ENCODE measurements at regions not wholly inside any gene's neighbourhood (a gene's known extent, or its start where the extent isn't known, plus 50 kb on each side); places are given as distances from the start of the nearest gene placed in this dataset.
"Not testable (repeated sequence)": the region's sequence is repeated elsewhere in the genome, so short reads cannot be mapped to it uniquely, and the experiment has no call there.

- DNase-seq, result no peak
Measured at GRCh38 chr13:88436974-88437373, 765.8 kb downstream of the SLITRK5 start.

GRCh38 chr13:88450515-88450914 lies 779.3 kb downstream of the SLITRK5 start:
- no peak for DNase-seq

- no peak for DNase-seq
Measured at GRCh38 chr13:88456151-88456550, 785.0 kb downstream of the SLITRK5 start.

- DNase-seq, result no peak
Measured at GRCh38 chr13:88459331-88459730, 788.2 kb downstream of the SLITRK5 start.

GRCh38 chr13:88461272-88462009 lies 790.3 kb downstream of the SLITRK5 start:
- no peak for DNase-seq

- no peak for DNase-seq
Measured at GRCh38 chr13:88464851-88465250, 793.7 kb downstream of the SLITRK5 start.

GRCh38 chr13:88472316-88472715 lies 801.1 kb downstream of the SLITRK5 start:
- DNase-seq, result no peak

GRCh38 chr13:88483202-88483601 lies 812.0 kb downstream of the SLITRK5 start:
- no peak for DNase-seq

- DNase-seq, result no peak
Measured at GRCh38 chr13:88507909-88508308, 836.7 kb downstream of the SLITRK5 start.

GRCh38 chr13:88512993-88513392 lies 841.8 kb downstream of the SLITRK5 start:
- not testable (repeated sequence) for DNase-seq

GRCh38 chr13:88526186-88526852 lies 855.1 kb downstream of the SLITRK5 start:
- no peak for DNase-seq

GRCh38 chr13:88526853-88527215 lies 855.7 kb downstream of the SLITRK5 start:
- no peak for DNase-seq

- no peak for DNase-seq
Measured at GRCh38 chr13:88541994-88542393, 870.8 kb downstream of the SLITRK5 start.

GRCh38 chr13:88544836-88545235 lies 873.7 kb downstream of the SLITRK5 start:
- no peak for DNase-seq

- no peak for DNase-seq
Measured at GRCh38 chr13:88552966-88553365, 881.8 kb downstream of the SLITRK5 start.

GRCh38 chr13:88565566-88565965 lies 894.4 kb downstream of the SLITRK5 start:
- no peak for DNase-seq

- no peak for DNase-seq
Measured at GRCh38 chr13:88585861-88586260, 914.7 kb downstream of the SLITRK5 start.

- no peak for DNase-seq
Measured at GRCh38 chr13:88586263-88586662, 915.1 kb downstream of the SLITRK5 start.

GRCh38 chr13:88590574-88590973 lies 919.4 kb downstream of the SLITRK5 start:
- no peak for DNase-seq

GRCh38 chr13:88592105-88592504 lies 920.9 kb downstream of the SLITRK5 start:
- no peak for DNase-seq

GRCh38 chr13:88601949-88602348 lies 930.8 kb downstream of the SLITRK5 start:
- no peak for DNase-seq

- DNase-seq, result no peak
Measured at GRCh38 chr13:88602786-88603777, 931.9 kb downstream of the SLITRK5 start.

- no peak for DNase-seq
Measured at GRCh38 chr13:88617176-88617575, 946.0 kb downstream of the SLITRK5 start.
